Breast epithelium (tissue), 4 donors: ENCODE measurements at regions not wholly inside any gene's neighbourhood (a gene's known extent, or its start where the extent isn't known, plus 50 kb on each side); places are given as distances from the start of the nearest gene placed in this dataset.

Experiments used
- DNase-seq, 2 donors: peaks; one replicate each; pipeline ENCODE4 v3.0.0-alpha.2; 2019; ENCODE audit warnings: low spot score in 2 of 2
- H3K27ac ChIP-seq, 2 donors: fragments of 200-600 bp; sonication (generic) in 1 of 2; one replicate each; pipeline ENCODE4 v1.5.1; 2016 to 2019; ENCODE audit warnings: mild to moderate bottlenecking in 1 of 2
- H3K27me3 ChIP-seq, 2 donors: fragments of 200-600 bp; sonication (generic) in 1 of 2; one replicate each; pipeline versions ENCODE4 v1.5.1 to v1.6.0; 2017 to 2019; ENCODE audit warnings: control low read depth in 1 of 2, mild to moderate bottlenecking in 1 of 2
- H3K36me3 ChIP-seq: fragments of 200-600 bp; one replicate; pipeline ENCODE4 v1.5.1; 2019
- H3K4me1 ChIP-seq, 2 donors: fragments of 200-600 bp; sonication (generic); one replicate each; pipeline ENCODE4 v1.5.1; 2016 to 2019; ENCODE audit warnings: control low read depth in 1 of 2
- H3K4me3 ChIP-seq, 3 donors: fragments of 200-600 bp; sonication (generic); 1 replicate in 2 of 3; 2 replicates in 1 of 3; pipeline ENCODE4 v1.5.1; 2016 to 2019; ENCODE audit warnings: mild to moderate bottlenecking in 3 of 3, moderate library complexity in 2 of 3
- H3K9me3 ChIP-seq, 2 donors: fragments of 200-600 bp; sonication (generic) in 1 of 2; one replicate each; pipeline ENCODE4 v1.5.1; 2016 to 2019; ENCODE audit warnings: control low read depth in 1 of 2
- CTCF ChIP-seq, 3 donors: fragments of 450-650 bp; IDR thresholded peaks; one replicate each; pipeline ENCODE4 v1.5.1; 2016 to 2017; ENCODE audit warnings: antibody characterized with exemption in 3 of 3, mild to moderate bottlenecking in 3 of 3, moderate library complexity in 3 of 3
- POLR2A ChIP-seq: fragments of 450-650 bp; IDR thresholded peaks from one replicate; pipeline ENCODE4 v1.6.1; 2016; ENCODE audit warnings: antibody characterized with exemption, mild to moderate bottlenecking, moderate library complexity
- POLR2AphosphoS5 ChIP-seq, 3 donors: sonication (generic); formaldehyde crosslinking; IDR thresholded peaks; one replicate each; pipeline ENCODE4 v1.6.1; 2017; ENCODE audit warnings: antibody characterized with exemption in 3 of 3
- intact Hi-C: fragments of 100-400 bp; cut with DNase I; formaldehyde crosslinking; loops from one replicate; pipeline ENCODE4 v1.15.1; 2023; ENCODE audit warnings: low total_unique reads

GRCh38 chr6:101083533-101084175, 202.5 kb upstream of the ASCC3 start:
- Histone ChIP-seq H3K36me3 (no peaks in the 10 kb centered on the region), H3K27me3 (no peaks in the 10 kb centered on the region), H3K4me1 (no peaks in the 10 kb centered on the region), H3K9me3 (no peaks in the 10 kb centered on the region), H3K4me3 (no peak overlapping the region), H3K27ac (no peak overlapping the region)
- no peak for DNase-seq
- TF ChIP-seq POLR2AphosphoS5 (IDR thresholded peaks at IDR 0.05), result no peak
- no peak for TF ChIP-seq CTCF (IDR thresholded peaks at IDR 0.05)
- no peak for TF ChIP-seq POLR2A
- intact Hi-C loops, result no loop called here

GRCh38 chr6:101085327-101085726, 204.2 kb upstream of the ASCC3 start:
- H3K4me3 ChIP-seq, result no peak overlapping the region
- intact Hi-C loops, result loop anchor here (5.0 kb wide), 1 partner anchor 283 kb away; no protein-coding TSS in a partner anchor

GRCh38 chr6:101086473-101086872, 205.3 kb upstream of the ASCC3 start:
- Histone ChIP-seq H3K4me1 (no peaks in the 10 kb centered on the region), H3K27me3 (no peaks in the 10 kb centered on the region), H3K9me3 (peaks cover 0 to 4% of the 10 kb centered on the region in 2 donors), H3K4me3 (no peak overlapping the region), H3K36me3 (no peaks in the 10 kb centered on the region), H3K27ac (no peak overlapping the region)
- DNase-seq, result no peak
- no peak for TF ChIP-seq CTCF (IDR thresholded peaks at IDR 0.05)
- TF ChIP-seq POLR2AphosphoS5 (IDR thresholded peaks at IDR 0.05), result no peak
- no peak for TF ChIP-seq POLR2A
- intact Hi-C loops, result loop anchor here (5.0 kb wide), 1 partner anchor 284 kb away; no protein-coding TSS in a partner anchor

More at GRCh38 chr6:101085327-101085726, 204.2 kb upstream of the ASCC3 start:
- no peaks in the 10 kb centered on the region for H3K27me3 ChIP-seq
- H3K27ac ChIP-seq, result no peak overlapping the region
- H3K36me3 ChIP-seq, result no peaks in the 10 kb centered on the region
- no peaks in the 10 kb centered on the region for H3K4me1 ChIP-seq
- TF ChIP-seq POLR2AphosphoS5 (IDR thresholded peaks at IDR 0.05) (no peak), POLR2A (no peak), CTCF (IDR thresholded peaks at IDR 0.05) (no peak)
- H3K9me3 ChIP-seq, result no peaks in the 10 kb centered on the region
- DNase-seq, result no peak

GRCh38 chr6:101088594-101088993, 207.5 kb upstream of the ASCC3 start:
- no peak overlapping the region for H3K4me3 ChIP-seq
- TF ChIP-seq POLR2A, result no peak
- TF ChIP-seq POLR2AphosphoS5 (IDR thresholded peaks at IDR 0.05), result no peak
- no peak for TF ChIP-seq CTCF (IDR thresholded peaks at IDR 0.05)
- no peaks in the 10 kb centered on the region for H3K27me3 ChIP-seq
- no peak for DNase-seq
- no peak overlapping the region for H3K27ac ChIP-seq
- H3K9me3 ChIP-seq, result peaks cover 3 to 4% of the 10 kb centered on the region in 2 donors
- intact Hi-C loops, result loop anchor here (5.0 kb wide), 1 partner anchor 286 kb away; no protein-coding TSS in a partner anchor
- no peaks in the 10 kb centered on the region for H3K36me3 ChIP-seq
- no peaks in the 10 kb centered on the region for H3K4me1 ChIP-seq

- Histone ChIP-seq H3K27ac (no peak overlapping the region), H3K36me3 (no peaks in the 10 kb centered on the region), H3K4me3 (no peak overlapping the region), H3K4me1 (no peaks in the 10 kb centered on the region), H3K27me3 (no peaks in the 10 kb centered on the region), H3K9me3 (peaks cover 3 to 4% of the 10 kb centered on the region in 2 donors)
- no peak for DNase-seq
- no peak for TF ChIP-seq POLR2A
- no peak for TF ChIP-seq POLR2AphosphoS5 (IDR thresholded peaks at IDR 0.05)
- no peak for TF ChIP-seq CTCF (IDR thresholded peaks at IDR 0.05)
- intact Hi-C loops, result loop anchor here (5.0 kb wide), 1 partner anchor 287 kb away; no protein-coding TSS in a partner anchor
Observed at GRCh38 chr6:101089640-101090039, 208.5 kb upstream of the ASCC3 start.
